BJ (cell line): ENCODE measurements at regions not wholly inside any gene's neighbourhood (a gene's known extent, or its start where the extent isn't known, plus 50 kb on each side); places are given as distances from the start of the nearest gene placed in this dataset.

Experiments
- CTCF ChIA-PET: fragments of 350-600 bp; formaldehyde crosslinking; extraction: SDS; loops from one replicate; lab custom pipeline; 2021; ENCODE audit warnings: antibody characterized with exemption, inconsistent platforms; lab: Yijun Ruan, JAX
- POLR2A ChIA-PET: fragments of 300-600 bp; sonication (Branson Sonifier 250); formaldehyde crosslinking; extraction: SDS; loops from one replicate; lab custom pipeline; 2021; ENCODE audit warnings: antibody characterized with exemption; lab: Charles Lee
- DNase-seq: peaks from one replicate; pipeline ENCODE4 v3.0.0-alpha.2; 2011; ENCODE audit warnings: low read depth
- H3K27me3 ChIP-seq: 2 replicates; pipeline ENCODE4 v1.6.0; 2011; ENCODE audit warnings: low read length; ENCODE audit not compliant: control insufficient read depth, insufficient read depth
- H3K36me3 ChIP-seq: 2 replicates; pipeline ENCODE4 v1.5.1; 2011; ENCODE audit warnings: low read length; ENCODE audit not compliant: control insufficient read depth, insufficient read depth
- H3K4me3 ChIP-seq: 2 replicates; pipeline ENCODE4 v1.5.1; 2011; ENCODE audit warnings: low read depth, mild to moderate bottlenecking, control low read depth, low read length
- TF ChIP-seq, protein P1 (sequence below): IDR thresholded peaks from 2 replicates; pipeline ENCODE4 v1.5.1; 2011; ENCODE audit warnings: low read depth, mild to moderate bottlenecking, control low read depth, inconsistent platforms, low read length, moderate library complexity; ENCODE audit not compliant: insufficient read depth

DNA sequence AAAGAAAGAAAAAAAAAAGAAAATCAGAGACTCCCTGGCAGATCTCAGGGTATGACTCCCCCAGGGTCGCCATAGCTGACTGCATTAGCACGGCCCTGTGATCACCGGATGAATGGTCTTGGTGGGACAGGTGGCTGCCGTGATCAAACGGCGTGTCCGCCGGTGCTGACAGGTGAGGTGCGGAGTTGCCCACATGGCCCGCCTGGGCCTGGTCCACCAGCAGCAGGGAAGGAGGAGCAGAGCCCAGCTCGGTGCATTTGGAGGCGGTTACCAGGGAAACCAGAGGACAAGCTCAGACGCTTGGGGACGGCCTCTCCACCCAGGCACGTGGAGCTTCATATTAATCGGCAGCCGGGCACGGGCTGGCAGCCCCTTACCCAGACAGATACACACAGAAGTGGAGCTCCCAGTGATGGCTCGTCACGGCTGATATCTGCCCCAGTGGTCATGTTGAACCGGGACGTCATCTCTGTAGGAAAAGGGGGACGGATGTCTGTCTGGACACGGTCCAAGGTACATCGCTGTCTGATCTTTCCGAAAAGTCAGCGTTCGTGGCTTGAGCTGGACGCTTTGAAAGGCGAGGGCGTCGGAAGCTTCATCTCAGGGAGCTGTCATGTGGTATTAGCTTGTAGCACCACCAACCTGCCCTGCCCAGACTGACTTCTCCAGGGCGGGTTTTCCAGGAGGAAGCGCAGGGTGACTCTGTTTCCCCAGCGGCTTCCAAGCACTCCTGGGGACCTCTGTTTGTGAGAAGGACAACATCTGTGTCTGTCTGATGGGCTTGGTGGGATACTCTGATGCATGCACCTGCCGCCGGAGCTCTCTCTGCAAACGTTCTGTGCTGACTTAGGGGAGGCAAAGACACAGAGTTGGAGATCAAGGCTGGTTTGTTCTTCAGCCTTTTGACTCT, 180.7 kb downstream of the CRLF2 start:
- CTCF ChIA-PET: no interaction called here

DNA sequence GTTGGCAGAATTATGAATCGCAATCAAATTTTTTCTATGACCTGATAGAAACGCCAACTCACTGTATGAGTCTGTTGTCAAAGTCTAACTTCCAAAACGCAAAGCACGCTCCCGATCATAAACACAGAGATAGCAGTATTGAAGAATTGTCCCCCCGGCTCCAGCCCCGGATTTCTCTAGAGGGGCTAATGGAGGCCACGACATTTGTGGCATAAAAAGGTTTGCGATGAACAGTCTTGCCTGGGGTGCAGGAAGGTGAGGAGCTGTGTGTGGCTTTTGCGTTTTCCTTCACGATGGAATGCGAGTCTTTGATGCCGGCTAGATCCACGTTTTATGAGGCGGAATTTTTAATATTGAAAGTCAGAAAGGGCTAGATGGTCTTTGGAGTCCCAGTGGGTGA, 183.0 kb downstream of the CRLF2 start:
- H3K4me3 ChIP-seq: no peak overlapping the region
- no peaks in the 10 kb centered on the region; the same call in 1 of the 2 replicates for H3K27me3 ChIP-seq
- ChIA-PET CTCF (no interaction called here), POLR2A (no interaction called here)
- TF ChIP-seq, protein P1, sequence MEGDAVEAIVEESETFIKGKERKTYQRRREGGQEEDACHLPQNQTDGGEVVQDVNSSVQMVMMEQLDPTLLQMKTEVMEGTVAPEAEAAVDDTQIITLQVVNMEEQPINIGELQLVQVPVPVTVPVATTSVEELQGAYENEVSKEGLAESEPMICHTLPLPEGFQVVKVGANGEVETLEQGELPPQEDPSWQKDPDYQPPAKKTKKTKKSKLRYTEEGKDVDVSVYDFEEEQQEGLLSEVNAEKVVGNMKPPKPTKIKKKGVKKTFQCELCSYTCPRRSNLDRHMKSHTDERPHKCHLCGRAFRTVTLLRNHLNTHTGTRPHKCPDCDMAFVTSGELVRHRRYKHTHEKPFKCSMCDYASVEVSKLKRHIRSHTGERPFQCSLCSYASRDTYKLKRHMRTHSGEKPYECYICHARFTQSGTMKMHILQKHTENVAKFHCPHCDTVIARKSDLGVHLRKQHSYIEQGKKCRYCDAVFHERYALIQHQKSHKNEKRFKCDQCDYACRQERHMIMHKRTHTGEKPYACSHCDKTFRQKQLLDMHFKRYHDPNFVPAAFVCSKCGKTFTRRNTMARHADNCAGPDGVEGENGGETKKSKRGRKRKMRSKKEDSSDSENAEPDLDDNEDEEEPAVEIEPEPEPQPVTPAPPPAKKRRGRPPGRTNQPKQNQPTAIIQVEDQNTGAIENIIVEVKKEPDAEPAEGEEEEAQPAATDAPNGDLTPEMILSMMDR: no peak
- no peak for DNase-seq
- no peaks in the 10 kb centered on the region for H3K36me3 ChIP-seq

More for the DNA sequence above, 180.7 kb downstream of the CRLF2 start:
- no peak for DNase-seq
- POLR2A ChIA-PET: no interaction called here
- TF ChIP-seq, protein P1: no peak
- no peaks in the 10 kb centered on the region; the same call in 1 of the 2 replicates for H3K27me3 ChIP-seq
- H3K36me3 ChIP-seq: no peaks in the 10 kb centered on the region
- no peak overlapping the region for H3K4me3 ChIP-seq

DNA sequence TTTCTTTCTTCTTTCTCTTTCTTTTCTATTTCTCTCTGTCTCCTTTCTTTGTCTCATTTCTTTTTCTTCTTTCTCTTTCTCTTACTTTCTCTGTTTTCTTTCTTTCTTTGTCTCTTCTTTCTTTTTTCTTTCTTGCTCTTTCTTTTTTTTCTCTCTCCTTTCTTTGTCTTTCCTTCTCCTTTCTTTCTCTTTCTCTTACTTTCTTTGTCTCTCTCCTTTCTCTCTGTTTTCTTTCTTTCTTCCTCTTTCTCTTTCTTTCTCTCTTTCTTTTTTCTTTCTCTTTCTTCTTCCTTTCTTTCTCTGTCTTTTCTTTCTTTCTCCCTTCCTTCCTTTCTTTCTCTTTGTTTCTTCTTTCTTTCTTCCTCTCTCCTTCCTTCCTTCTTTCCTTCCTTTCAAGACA, 184.8 kb downstream of the CRLF2 start:
- TF ChIP-seq, protein P1: no peak
- H3K4me3 ChIP-seq: no peak overlapping the region
- H3K27me3 ChIP-seq: no peaks in the 10 kb centered on the region; the same call in 1 of the 2 replicates
- no peaks in the 10 kb centered on the region for H3K36me3 ChIP-seq
- POLR2A ChIA-PET: no interaction called here
- DNase-seq: no peak
- CTCF ChIA-PET: no interaction called here

DNA sequence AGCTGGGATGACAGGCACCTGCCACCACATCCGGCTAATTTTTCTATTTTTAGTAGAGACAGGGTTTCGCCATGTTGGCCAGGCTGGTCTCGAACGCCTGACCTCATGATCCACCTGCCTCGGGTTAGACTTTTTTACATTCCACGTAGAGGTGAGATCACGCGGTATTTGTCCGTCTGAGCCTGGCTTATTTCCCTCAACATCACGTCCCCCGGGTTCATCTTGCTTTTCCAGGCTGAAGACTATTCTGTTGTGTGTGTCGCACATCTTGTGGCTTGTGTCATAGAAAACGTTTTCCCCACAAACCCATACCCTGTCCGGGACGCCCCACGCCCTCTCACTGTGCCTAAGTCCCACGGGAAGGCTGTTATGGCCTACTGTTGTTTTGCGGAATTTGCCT, 185.3 kb downstream of the CRLF2 start:
- H3K27me3 ChIP-seq: no peaks in the 10 kb centered on the region; the same call in 1 of the 2 replicates
- H3K36me3 ChIP-seq: no peaks in the 10 kb centered on the region
- H3K4me3 ChIP-seq: no peak overlapping the region
- CTCF ChIA-PET: no interaction called here
- no peak for DNase-seq
- POLR2A ChIA-PET: no interaction called here
- TF ChIP-seq, protein P1: no peak

DNA sequence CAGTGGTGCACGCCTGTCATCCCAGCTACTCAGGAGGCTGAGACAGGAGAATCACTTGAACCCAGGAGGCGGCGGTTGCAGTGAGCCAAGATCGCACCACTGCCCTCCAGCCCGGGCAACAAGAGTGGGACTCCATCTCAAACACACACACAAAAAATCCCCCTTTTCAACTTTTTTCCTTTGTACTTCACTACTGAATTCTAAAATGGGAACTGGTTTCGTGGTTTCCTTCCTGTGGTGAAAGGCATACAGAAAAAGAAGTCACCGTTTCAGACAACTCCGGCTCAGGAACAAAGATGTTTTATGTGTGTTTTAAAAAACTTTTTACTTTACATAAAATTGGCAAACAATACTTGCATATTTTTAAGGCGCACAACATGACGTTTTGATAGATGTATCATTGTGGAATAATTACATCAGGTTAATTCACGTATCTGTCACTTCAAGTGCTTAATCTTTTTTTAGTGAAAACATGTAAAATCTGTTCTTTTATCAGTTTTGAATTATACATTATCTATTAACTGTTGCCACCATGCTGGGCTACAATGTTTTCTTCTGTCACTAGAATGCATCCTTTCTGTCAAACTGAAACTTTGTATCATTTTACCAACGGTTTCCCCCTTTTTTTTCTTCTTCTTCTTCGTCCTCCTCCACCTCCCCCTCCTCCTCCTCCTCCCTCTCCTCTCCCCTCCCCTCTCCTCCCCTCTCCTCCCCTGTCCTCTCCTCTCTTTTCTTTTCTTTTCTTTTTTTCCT, 186.0 kb downstream of the CRLF2 start:
- CTCF ChIA-PET: no interaction called here

More for the DNA sequence above, 186.0 kb downstream of the CRLF2 start:
- Histone ChIP-seq H3K4me3 (no peak overlapping the region), H3K27me3 (no peaks in the 10 kb centered on the region; the same call in 1 of the 2 replicates), H3K36me3 (no peaks in the 10 kb centered on the region)
- POLR2A ChIA-PET: no interaction called here
- TF ChIP-seq, protein P1: no peak
- DNase-seq: no peak
